Uterus (tissue), 2 donors: ENCODE measurements at regions not wholly inside any gene's neighbourhood (a gene's known extent, or its start where the extent isn't known, plus 50 kb on each side); places are given as distances from the start of the nearest gene placed in this dataset.

ENCODE experiments used
- CTCF ChIP-seq, 4 experiments: fragments of 200-600 bp in 2 of 4; fragments of 450-650 bp in 2 of 4; sonication (generic) in 2 of 4; IDR thresholded peaks; one replicate each; pipeline ENCODE4 v1.5.1; 2016 to 2019; ENCODE audit warnings: antibody characterized with exemption in 4 of 4, mild to moderate bottlenecking in 2 of 4, moderate library complexity in 1 of 4
- POLR2A ChIP-seq, 2 donors: fragments of 450-650 bp; IDR thresholded peaks; one replicate each; pipeline ENCODE4 v1.6.1; 2016; ENCODE audit warnings: antibody characterized with exemption in 2 of 2, mild to moderate bottlenecking in 1 of 2, moderate library complexity in 1 of 2

- TF ChIP-seq CTCF (IDR thresholded peaks at IDR 0.05): no peak
- TF ChIP-seq POLR2A (IDR thresholded peaks at IDR 0.05): no peak
Observed at GRCh38 chr12:127632461-127632860, 634.5 kb upstream of the TMEM132C start.
